A673 (cell line): ENCODE measurements at regions not wholly inside any gene's neighbourhood (a gene's known extent, or its start where the extent isn't known, plus 50 kb on each side); places are given as distances from the start of the nearest gene placed in this dataset.
"Not testable (repeated sequence)": the region's sequence is repeated elsewhere in the genome, so short reads cannot be mapped to it uniquely, and the experiment has no call there.

ENCODE experiments used
- BruUV-seq: library from RNA; stranded (reverse); fragments of 400-500 nt; replicated peaks from 2 replicates; lab custom pipeline; 2021; lab: Mats Ljungman, UMichigan
- CTCF ChIA-PET: fragments of 300-600 bp; sonication (Branson Sonifier 250); formaldehyde crosslinking; loops from one replicate; lab custom pipeline; 2022; ENCODE audit warnings: antibody characterized with exemption; lab: Charles Lee
- POLR2A ChIA-PET: fragments of 300-600 bp; sonication (Branson Sonifier 250); formaldehyde crosslinking; loops from one replicate; lab custom pipeline; 2022; ENCODE audit warnings: antibody characterized with exemption; ENCODE audit not compliant: low non-redundant PET; lab: Charles Lee
- DNase-seq: peaks from one replicate; pipeline ENCODE4 v3.0.0-alpha.2; 2015; ENCODE audit warnings: low spot score
- H3K27ac ChIP-seq: fragments of 200-600 bp; sonication (generic); 2 replicates; pipeline ENCODE4 v1.5.1; 2016; ENCODE audit warnings: mixed run types, low read depth, mild to moderate bottlenecking, mixed read lengths, antibody characterized with exemption, low read length; ENCODE audit not compliant: poor library complexity, severe bottlenecking
- H3K27me3 ChIP-seq: fragments of 200-600 bp; sonication (generic); replicated peaks from 2 replicates; pipeline ENCODE4 v1.6.1; 2017; ENCODE audit warnings: mixed run types, low read depth, mild to moderate bottlenecking, mixed read lengths, antibody characterized with exemption, low read length; ENCODE audit not compliant: insufficient read depth, poor library complexity
- H3K36me3 ChIP-seq: fragments of 200-600 bp; sonication (generic); 2 replicates; pipeline ENCODE4 v1.6.1; 2016; ENCODE audit warnings: mixed run types, mild to moderate bottlenecking, mixed read lengths, antibody characterized with exemption, low read length; ENCODE audit not compliant: insufficient read depth, poor library complexity, severe bottlenecking
- H3K4me1 ChIP-seq: fragments of 200-600 bp; sonication (generic); 2 replicates; pipeline ENCODE4 v1.6.1; 2017; ENCODE audit warnings: mixed run types, mild to moderate bottlenecking, mixed read lengths, antibody characterized with exemption, low read length; ENCODE audit not compliant: insufficient read depth, poor library complexity, severe bottlenecking
- H3K4me3 ChIP-seq: fragments of 200-600 bp; sonication (generic); 2 replicates; pipeline ENCODE4 v1.5.1; 2016; ENCODE audit warnings: low read depth, mixed run types, mild to moderate bottlenecking, mixed read lengths, low read length; ENCODE audit not compliant: poor library complexity, severe bottlenecking
- H3K9me3 ChIP-seq: fragments of 200-600 bp; sonication (generic); 2 replicates; pipeline ENCODE4 v1.6.1; 2016; ENCODE audit warnings: mixed run types, low read depth, mild to moderate bottlenecking, mixed read lengths, antibody characterized with exemption, low read length; ENCODE audit not compliant: poor library complexity, severe bottlenecking
- EZH2 ChIP-seq: fragments of 200-600 bp; sonication (generic); IDR thresholded peaks from 2 replicates; pipeline ENCODE4 v1.6.1; 2017; ENCODE audit warnings: borderline replicate concordance, low read depth, mild to moderate bottlenecking, mixed read lengths, antibody characterized with exemption, low read length; ENCODE audit not compliant: poor library complexity, severe bottlenecking
- intact Hi-C: fragments of 100-400 bp; cut with micrococcal nuclease; formaldehyde crosslinking; loops from one replicate; pipeline ENCODE4 v1.10.0; 2022; ENCODE audit not compliant: unreplicated experiment
- TF ChIP-seq, protein P1 (sequence below): fragments of 300-800, 200-600 bp; sonication (generic); conservative IDR thresholded peaks from 2 replicates; pipeline ENCODE4 v1.5.1; 2017; ENCODE audit warnings: low read depth, mild to moderate bottlenecking, antibody characterized with exemption, low read length, moderate library complexity, mixed read lengths

DNA sequence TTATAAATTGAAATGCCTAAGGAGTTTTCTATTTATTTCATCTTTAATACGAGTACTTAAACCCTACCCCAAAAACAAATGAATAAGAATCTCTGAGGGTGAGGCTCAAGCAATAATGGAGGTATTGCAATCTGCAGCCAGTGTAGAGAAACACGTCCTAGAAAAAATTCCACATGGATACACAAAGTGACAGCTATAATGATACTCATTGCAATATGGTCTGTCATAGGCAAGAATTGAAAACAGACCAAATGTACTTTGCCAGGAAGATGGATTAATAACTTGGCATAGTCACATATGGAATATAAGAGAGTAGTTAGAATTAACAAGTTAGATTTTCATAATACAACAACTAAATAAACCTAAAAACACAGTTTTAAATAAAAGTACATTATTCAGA lies 440.1 kb upstream of the STEAP1 start:
- BruUV-seq: no TSS peak

DNA sequence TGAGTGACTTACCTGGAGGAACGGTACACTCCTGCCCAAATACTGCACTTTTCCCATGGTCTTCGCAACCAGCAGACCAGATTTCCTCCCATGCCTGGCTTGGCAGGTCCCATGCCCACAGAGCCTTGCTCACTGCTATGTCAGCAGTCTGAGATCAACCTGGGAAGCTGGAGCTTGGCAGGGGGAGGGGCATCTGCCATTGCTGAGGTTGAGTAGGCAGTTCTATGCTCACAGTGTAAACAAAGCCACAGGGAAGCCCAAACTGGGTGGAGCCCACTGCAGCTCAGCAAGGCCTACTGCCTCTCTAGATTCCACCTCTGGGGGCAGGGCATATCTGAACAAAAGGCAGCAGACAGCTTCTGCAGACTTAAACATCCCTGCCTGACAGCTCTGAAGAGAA lies 435.3 kb upstream of the STEAP1 start:
- H3K4me1 ChIP-seq, intact Hi-C loops, CTCF ChIA-PET, POLR2A ChIA-PET, H3K27me3 ChIP-seq, DNase-seq, H3K27ac ChIP-seq, BruUV-seq, H3K9me3 ChIP-seq, H3K4me3 ChIP-seq, H3K36me3 ChIP-seq: not testable (repeated sequence)

More for the DNA sequence above, 440.1 kb upstream of the STEAP1 start:
- intact Hi-C loops: no loop called here
- ChIA-PET POLR2A (no interaction called here), CTCF (no interaction called here)
- Histone ChIP-seq H3K27me3 (no peaks in the 10 kb centered on the region), H3K36me3 (no peaks in the 10 kb centered on the region), H3K27ac (no peak overlapping the region), H3K4me3 (no peak overlapping the region), H3K4me1 (no peaks in the 10 kb centered on the region), H3K9me3 (no peaks in the 10 kb centered on the region)
- DNase-seq: no peak
- TF ChIP-seq EZH2: no peak
- TF ChIP-seq, protein P1, sequence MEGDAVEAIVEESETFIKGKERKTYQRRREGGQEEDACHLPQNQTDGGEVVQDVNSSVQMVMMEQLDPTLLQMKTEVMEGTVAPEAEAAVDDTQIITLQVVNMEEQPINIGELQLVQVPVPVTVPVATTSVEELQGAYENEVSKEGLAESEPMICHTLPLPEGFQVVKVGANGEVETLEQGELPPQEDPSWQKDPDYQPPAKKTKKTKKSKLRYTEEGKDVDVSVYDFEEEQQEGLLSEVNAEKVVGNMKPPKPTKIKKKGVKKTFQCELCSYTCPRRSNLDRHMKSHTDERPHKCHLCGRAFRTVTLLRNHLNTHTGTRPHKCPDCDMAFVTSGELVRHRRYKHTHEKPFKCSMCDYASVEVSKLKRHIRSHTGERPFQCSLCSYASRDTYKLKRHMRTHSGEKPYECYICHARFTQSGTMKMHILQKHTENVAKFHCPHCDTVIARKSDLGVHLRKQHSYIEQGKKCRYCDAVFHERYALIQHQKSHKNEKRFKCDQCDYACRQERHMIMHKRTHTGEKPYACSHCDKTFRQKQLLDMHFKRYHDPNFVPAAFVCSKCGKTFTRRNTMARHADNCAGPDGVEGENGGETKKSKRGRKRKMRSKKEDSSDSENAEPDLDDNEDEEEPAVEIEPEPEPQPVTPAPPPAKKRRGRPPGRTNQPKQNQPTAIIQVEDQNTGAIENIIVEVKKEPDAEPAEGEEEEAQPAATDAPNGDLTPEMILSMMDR: no peak

DNA sequence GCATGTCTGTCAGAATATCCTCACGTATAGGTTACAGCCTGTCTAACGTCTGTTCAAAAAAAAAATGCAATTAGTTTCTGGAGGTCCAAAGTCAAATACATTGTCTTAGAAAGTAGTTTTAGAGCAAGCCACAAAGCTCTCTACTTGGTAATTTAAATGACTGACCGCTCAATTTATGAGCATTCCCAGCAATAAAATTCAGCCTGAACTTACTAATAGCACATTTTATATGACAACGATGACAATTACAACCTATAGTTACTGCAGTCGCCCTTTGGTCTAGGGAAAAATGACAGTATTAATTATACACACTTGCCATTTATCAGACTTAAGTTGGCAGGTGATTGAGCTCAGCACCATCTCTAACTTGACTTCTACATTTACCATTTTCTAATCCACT lies 425.8 kb upstream of the STEAP1 start:
- Histone ChIP-seq H3K4me1 (no peaks in the 10 kb centered on the region), H3K9me3 (no peaks in the 10 kb centered on the region), H3K36me3 (no peaks in the 10 kb centered on the region), H3K4me3 (no peak overlapping the region), H3K27ac (no peak overlapping the region), H3K27me3 (peaks cover 5% of the 10 kb centered on the region)
- intact Hi-C loops: no loop called here
- POLR2A ChIA-PET: no interaction called here
- CTCF ChIA-PET: no interaction called here
- TF ChIP-seq, protein P1: no peak
- no peak for TF ChIP-seq EZH2
- DNase-seq: no peak
- no TSS peak for BruUV-seq

DNA sequence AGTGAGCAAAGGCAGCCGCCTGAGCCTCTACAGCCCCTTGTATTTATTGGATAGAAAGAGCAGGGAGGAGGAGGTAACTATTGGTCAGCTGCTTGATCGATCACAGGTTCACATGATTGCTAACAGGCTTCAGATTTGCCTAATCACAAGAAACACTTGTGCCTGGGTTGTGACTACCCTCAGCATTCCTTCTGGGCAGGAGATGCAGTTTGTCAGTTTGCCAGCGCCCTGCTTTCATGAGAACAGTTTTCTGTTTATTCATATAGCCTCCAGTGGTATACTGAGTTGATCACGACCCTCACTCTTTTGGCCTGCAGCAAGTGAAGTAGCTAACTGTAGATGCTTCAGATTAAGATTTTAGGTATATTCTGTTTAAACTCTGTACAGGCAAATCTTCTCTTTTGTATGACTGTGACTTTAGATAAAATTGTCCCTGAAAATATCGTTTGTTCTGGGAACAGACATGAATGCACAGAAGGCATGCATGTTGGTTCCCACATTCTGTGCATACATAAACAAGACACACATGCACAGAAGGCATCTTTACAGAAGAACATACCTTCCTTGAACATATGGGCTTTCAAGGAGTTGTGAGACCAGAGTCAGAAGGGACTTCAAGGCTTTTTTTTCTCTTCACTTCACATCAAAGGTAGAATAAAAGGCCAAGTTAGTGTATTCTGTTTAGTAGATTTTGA lies 422.4 kb upstream of the STEAP1 start:
- no peaks in the 10 kb centered on the region for H3K36me3 ChIP-seq
- no peak for DNase-seq
- CTCF ChIA-PET: no interaction called here
- POLR2A ChIA-PET: no interaction called here
- H3K4me3 ChIP-seq: no peak overlapping the region
- TF ChIP-seq, protein P1: no peak
- TF ChIP-seq EZH2: no peak
- BruUV-seq: no TSS peak
- no peaks in the 10 kb centered on the region for H3K27me3 ChIP-seq
- H3K27ac ChIP-seq: no peak overlapping the region
- no peaks in the 10 kb centered on the region for H3K9me3 ChIP-seq
- intact Hi-C loops: no loop called here
- no peaks in the 10 kb centered on the region for H3K4me1 ChIP-seq
